RPMI8226 (cell line): ENCODE measurements at regions not wholly inside any gene's neighbourhood (a gene's known extent, or its start where the extent isn't known, plus 50 kb on each side); places are given as distances from the start of the nearest gene placed in this dataset.
"Not testable (repeated sequence)": the region's sequence is repeated elsewhere in the genome, so short reads cannot be mapped to it uniquely, and the experiment has no call there.

ENCODE experiments used
- DNase-seq: peaks from one replicate; pipeline ENCODE4 v3.0.0-alpha.2; 2015

DNA sequence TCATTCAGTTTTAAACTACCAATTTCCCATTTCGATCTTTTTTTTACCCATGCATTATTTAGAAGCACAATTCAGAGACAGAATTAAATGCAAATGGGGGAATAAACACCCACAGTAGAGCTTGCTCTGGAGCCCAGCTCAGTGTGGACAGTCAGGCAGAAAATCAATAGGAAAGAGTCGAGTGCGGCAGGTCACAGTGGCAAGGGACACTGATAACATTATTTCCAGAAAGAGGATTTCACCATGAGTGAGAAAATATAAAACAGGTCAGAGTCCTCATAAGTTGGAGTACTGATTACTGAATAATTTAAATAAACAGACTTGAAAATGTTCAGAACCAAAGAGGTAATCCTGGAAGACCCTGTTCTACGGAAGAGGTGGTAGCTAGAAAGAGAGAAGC, 532.5 kb downstream of the CCSER2 start:
- DNase-seq: no peak

DNA sequence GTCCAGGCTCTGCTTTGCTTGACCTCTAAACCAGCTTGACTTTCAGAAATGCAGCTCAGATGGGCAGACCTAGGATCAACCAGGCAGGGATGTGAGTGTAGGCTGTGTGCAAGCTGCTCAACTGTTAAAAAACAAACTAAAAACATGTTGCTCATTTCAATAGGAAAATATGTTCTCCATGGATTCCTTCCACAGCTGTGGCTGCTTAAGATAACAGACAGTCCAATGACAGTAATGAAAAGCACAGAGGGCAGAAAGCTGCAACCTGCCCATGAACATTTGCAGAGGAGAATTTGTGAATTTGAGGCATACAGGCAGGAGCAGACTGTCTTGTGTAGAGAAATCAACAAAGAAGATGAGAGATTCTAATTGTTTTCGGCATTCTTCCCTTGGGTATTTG, 534.2 kb downstream of the CCSER2 start:
- DNase-seq: no peak

DNA sequence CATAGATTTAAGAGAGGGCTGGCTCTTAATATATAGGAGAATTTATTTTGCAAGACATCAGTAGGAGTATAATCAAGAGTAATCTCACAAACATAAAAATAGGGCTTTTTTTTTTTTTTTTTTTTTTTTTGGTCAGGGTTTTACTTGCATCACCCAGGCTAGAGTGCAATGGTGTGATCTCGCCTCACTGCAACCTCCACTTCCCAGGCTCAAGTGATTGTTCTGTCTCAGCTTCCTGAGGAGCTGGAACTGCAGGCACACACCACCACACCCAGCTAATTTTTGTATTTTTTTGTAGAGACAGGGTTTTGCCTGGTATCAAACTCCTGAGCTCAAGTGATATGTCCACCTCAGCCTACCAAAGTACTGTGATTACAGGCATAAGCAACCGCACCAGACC, 535.3 kb downstream of the CCSER2 start:
- no peak for DNase-seq

DNA sequence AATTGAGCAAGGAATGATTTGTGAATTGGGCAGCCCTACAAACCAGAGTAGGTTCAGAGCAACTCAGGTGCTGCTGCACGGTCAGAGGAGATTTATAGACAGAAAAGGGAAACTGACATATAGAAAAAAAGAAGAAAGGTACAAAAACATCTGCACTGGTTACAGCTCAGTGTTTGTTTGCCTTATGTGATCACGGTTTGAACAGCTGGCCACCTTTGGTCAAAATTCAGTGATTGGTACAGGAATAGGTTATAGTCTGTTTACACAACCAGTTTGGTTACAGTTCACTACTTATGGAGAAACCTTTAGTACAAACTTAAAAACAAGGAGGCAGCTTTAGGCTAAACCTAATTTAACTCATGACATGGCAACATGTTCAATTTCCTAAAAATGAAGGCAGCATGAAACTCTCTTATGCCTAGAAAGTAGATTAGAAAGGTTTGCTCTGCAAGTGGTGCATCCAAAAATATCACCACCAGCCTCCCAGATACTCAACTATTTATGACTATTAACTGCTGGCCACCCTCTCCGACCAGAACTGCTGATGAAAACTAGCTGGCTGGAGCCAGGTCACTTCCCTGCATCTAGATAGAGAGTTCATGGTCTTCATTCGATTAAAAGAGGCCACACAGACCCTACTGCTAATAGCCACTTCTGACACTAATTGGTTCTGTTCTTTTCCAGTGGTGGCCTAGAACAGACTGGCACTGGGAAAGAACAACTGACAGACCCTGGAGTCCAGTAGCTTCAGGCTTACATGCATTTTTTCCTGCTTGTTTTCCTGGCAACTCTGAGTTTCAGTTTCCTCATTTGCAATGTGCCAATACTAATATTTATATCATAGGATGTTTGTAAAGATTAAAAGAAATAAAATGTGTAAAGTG, 548.0 kb downstream of the CCSER2 start:
- DNase-seq: no peak

DNA sequence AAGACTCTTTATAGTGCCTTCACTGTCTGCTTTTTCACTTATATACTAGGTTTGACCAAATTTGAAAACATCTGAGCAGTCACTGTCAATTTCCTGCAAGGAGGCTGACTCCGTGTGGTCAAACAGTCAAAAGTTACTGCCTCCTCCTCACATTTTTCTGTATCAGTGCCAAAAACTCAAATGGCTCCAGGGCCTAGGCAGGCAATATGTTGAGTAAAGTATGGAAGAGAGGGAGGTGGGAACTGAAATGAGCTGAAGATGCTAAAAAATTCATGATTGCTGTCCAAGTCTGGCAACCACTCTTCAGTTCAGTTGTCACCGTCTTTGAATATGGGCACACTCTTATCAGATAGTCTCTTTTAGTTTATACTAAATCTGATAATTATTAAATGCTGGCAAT, 551.6 kb downstream of the CCSER2 start:
- DNase-seq: peak; percentile 18

DNA sequence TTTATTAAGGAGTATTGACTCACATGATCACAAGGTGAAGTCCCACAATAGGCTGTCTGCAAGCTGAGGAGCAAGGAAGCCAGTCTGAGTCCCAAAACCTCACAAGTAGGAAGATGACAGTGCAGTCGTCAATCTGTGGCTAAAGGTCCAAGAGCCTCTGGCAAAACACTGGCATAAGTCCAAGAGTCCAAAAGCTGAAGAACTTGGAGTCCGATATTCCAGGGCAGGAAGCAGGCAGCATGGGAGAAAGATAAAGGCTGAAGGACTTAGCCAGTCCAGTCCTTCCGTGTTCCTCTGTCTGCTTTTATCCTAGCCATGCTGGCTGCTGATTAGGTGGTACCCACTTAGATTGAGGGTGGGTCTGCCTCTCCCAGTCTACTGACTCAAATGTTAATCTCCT, 553.3 kb downstream of the CCSER2 start:
- DNase-seq: not testable (repeated sequence)

DNA sequence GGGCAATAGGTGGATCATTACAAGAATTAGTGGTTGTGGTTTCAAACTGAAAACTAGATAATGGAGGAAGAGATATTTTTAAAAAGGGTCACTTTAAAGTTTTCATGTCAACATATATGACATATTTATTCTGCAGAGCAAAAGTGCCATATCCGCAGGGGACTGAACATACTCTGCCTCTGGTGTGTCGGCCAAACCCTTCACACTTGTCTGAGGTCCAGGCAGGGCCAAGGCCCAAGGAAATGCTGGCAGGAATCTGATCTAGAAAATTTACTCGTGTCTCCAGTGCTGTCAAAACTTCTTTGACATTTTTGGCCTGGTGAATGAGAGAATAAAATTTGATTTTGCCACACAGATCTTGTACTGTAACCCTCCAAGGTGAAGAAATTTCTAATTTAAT, 562.3 kb downstream of the CCSER2 start:
- DNase-seq: no peak

DNA sequence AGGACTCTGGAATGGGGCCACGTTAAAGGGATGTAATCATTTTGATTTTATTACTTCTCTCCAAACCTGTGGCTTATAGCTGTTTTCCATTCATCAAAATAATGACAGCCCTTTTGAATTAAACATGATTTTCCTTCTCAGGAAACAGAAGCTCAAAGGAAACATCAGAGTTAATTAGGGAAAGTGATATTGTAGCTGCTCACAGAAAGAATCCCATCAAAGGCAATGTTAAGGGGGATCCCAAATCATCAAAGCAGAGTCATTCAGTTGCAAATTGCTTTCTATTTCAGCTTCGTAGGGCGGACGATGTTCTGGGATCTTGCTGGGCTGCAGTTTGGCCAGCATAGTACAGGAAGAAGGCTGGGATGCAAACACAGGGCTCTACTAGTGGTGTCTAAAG, 563.2 kb downstream of the CCSER2 start:
- no peak for DNase-seq

DNA sequence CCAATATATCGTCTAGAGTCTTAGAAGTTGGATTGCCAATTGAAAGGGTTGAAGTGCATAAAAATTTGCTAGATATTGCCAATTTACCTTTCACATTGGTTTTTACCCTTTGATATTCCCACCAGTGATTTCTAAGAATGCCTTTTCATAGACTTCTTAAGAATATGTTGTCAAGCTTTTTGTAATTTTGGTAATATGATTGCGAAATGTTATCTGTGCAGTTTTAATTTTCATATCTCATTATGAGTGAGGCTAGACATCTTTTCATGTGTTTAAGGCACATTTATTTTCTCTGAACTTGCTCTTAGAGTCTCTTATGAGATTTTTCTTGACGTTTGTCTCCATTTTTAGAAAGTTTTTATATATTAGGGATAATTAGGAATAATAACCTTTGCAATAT, 567.2 kb downstream of the CCSER2 start:
- DNase-seq: no peak

DNA sequence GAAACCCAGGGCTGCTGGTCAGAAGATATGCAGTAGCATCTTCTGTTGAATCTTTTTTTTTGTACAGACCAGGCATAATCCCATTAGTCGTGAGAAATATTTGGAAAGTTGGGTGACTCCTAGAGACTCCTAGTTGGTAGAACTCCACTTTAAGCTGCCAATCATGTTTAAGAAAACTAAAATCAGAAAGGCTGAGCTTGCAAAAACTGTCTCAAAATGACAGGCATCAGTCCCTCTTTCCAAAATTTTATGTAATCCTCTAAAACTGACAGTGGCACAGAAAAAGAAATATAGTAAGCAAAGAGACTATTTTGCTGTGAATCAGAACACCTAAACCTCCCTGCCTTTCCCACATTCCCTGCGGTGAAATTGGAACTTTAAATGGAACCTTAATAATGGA, 568.5 kb downstream of the CCSER2 start:
- DNase-seq: no peak

DNA sequence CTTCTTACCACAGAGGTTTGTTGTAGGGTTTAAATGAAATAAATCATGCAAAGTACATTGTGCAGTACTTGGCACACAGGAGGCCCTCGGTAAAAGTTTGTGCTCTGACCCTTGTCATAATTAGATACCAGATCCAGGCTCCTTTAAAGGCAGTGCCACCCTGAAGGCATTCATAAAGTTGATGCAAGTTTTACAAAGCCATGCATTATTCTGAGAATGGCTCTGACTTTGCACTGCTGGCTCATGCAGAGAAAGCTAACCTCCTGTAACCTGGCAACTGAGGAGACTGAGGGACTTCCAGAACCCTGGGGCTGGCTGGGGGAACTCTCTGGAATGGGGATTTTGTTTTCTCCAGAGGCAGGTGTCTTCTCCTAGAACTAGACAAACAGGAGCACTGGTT, 570.9 kb downstream of the CCSER2 start:
- no peak for DNase-seq

DNA sequence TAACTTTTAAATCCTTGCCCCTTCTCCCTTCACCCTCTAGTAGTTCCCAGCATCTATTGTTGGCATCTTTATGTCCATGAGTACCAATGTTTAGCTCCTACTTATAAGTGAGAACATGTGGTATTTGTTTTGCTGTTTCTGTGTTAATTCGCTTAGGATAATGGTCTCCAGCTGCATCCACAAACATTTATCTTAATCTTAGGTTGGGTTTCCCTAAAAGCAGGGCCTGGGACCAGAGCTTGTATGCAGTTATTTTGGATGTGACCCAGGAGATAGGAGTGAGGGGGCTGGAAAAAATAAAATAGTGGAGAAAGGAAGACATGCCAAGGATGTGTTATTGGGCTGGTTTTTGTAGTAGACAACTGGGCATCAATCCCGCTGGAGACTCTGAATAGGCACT, 571.8 kb downstream of the CCSER2 start:
- DNase-seq: no peak

DNA sequence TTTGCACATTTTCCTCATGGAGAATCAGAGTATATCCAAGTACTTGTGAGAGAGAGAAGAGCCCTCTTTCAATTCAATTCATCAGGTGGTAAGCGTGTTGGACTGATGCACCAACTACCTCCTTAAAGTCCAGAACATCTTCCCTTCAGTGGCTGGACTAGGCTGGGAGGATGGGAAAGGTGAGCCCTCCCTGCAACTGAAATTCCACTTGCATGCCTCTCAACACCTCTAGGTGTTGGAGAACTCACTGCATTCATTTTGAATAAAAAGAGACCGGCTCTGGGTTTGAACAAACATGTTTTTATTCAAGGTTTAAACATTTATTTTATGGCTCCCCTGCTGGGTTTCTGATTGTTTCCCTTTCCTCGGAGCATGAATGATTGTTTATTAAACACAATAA, 573.5 kb downstream of the CCSER2 start:
- DNase-seq: no peak

DNA sequence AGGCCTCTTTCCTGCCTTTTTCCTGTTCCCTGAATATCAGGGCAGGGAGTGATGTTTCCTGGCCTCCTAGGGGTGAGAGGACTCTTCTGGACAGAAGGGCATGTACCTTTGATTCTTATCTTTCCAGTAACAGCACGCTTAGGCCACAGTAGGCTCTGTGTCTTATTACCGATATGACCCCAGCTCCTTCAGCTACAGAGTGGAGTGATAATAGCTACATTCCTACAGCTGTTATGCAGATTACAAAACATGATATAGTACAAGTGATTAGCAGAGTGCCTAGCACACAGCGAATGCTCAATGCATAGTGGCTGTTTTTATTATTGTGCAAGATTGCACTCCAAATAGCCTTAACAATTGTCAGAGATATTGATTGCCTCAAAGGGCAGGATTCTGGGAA, 574.2 kb downstream of the CCSER2 start:
- no peak for DNase-seq

DNA sequence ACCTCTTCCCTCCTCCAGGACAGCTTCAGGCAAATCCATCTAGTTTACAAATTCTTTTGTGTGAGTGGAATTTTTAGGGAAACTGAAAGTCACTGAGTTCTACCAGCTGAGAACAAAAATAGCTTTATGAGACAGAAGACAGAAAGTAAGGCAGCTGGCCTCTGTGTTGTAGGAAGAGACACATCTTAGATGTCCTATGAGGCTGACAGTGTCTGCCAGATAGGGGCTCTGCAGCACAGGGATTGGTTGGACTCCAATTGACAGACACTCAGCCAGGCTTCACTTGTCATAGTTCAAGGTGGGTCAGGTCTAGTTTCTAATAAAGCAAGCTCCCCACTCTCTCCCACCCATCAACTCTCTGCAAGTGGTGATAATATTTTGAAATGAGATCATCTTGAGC, 574.9 kb downstream of the CCSER2 start:
- DNase-seq: no peak

DNA sequence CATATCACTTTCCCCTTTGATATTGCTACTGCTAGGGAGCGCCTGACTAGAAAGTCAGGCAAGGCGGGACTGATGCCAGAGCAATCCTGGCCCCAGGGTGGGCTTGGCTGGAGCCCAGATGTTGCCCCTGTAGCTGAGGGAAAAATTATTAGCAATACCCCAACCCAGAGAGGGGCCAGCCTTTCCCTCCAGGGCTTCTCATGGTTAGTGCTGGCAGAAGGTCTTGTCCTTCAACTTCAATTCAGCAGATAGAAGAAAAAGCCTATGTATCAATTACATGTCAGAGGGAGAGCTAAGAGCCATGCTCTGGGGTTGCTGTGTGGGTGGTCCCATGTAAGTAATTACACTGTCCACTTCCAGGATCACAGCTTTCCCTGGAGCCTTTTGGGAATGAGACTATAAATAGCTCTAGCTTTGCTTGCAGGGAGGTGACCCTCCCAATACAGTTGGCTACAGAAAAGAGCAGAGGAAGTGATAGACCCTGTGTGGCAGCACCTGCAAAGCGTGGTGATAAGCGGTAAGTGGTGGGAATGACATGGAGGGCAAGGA, 579.1 kb downstream of the CCSER2 start:
- no peak for DNase-seq

DNA sequence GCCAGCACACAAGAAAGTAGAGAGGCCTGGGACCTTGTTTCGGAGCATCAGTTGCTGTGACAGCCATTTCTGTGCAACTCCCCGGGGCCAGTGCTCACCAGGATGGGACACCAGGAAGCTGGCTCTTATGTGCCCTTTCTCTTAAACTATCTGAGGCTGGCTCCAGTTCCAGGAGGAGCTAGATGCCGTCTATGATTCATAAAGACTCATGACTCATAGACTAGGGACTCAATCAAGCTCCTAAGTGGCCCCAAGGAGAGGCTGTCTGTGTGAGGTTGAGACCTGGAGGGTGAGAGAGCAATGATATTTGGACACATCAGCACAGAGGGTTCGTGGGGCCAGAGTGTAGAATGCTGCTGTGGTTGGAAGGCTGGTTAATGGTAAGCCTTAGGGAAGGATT, 580.1 kb downstream of the CCSER2 start:
- DNase-seq: no peak

DNA sequence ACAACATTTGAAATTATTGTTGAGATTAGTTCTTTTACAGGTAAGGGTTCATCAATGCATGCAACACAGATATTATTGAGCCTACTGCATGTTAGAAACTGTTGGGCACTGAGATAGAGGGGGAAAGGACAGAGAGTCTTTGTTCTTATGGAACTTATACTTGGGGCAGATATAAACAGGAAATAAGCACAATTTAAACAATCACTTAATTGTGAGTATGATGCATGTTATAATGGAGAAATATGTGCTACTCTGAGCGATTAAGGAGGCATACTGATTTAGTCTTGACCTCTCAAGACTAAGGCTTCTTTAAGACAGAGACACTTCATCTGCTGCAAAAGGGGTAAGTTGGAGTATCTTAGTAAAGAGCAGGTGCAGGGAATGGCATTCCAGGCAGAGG, 593.3 kb downstream of the CCSER2 start:
- no peak for DNase-seq

DNA sequence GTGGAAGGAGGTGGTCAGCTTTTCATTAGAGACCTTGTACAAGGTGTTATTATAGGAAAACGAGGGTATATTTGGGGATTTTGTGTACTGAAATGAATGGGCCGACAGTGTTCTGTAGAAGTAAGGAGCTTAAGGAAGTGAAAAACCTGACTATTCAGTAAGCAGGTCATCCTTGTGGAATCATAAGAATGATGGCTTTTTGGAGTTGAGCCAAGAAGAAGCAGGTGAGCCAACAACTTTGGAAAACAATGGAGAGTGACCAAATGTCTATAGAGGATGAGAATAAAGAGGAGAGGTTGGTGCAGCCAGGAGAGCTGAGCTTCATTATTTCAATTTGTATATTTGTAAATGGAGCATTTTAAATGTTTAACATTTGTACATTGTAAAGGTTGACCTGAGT, 595.7 kb downstream of the CCSER2 start:
- DNase-seq: no peak

DNA sequence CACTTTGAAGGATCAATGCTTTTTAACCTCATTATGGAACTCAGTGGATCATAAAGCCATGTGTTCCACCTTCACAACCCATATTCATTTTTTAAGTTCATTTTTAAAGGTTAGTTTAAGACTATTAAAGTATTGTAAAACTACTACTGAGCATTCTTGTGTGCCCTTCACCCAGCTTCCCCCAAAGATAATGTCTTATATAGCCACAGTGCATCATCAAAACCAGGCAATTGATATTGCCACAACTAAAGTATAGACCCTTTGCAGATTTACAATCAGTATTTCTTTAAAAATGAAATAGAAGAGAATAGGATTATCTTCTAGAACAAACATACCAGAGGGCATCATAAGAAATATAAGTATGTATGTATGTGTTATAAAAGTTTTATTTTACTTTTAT, 597.1 kb downstream of the CCSER2 start:
- DNase-seq: no peak

DNA sequence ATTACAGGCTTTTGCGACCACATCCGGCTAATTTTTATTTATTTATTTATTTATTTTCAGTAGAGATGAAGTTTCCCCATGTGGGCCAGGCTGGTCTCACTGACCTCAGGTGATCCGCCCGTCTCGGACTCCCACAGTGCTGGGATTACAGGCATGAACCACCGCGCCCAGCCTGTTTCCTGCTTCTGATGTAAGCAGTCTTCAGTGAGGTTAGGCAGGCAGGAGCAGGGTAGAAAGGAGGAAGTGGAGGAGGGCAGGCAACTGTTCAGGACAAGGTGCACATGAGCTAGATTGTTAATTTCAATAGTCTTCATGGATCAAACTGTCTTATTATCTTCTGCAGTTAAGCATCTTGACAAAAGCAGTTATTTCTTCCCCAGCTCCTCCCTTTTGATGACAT, 605.0 kb downstream of the CCSER2 start:
- DNase-seq: no peak

DNA sequence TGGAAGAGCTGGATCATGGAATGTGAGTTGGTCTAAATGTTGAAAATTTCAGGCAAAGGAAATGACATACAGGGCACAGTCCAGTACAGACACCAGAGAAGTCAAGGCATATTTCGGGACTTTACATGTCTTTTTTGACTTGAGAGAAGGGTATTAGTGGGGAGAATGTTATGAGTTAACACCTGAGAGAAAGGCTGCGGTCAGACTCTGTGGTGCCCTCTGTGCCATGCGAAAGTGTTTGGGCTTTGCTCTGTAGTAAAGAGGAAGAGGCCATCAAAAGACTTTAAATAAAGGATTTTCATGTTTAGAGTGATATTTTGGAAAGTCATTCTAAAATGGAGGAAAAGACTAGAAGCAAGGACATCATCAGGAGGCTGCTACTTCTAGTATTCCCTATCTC, 607.4 kb downstream of the CCSER2 start:
- no peak for DNase-seq

DNA sequence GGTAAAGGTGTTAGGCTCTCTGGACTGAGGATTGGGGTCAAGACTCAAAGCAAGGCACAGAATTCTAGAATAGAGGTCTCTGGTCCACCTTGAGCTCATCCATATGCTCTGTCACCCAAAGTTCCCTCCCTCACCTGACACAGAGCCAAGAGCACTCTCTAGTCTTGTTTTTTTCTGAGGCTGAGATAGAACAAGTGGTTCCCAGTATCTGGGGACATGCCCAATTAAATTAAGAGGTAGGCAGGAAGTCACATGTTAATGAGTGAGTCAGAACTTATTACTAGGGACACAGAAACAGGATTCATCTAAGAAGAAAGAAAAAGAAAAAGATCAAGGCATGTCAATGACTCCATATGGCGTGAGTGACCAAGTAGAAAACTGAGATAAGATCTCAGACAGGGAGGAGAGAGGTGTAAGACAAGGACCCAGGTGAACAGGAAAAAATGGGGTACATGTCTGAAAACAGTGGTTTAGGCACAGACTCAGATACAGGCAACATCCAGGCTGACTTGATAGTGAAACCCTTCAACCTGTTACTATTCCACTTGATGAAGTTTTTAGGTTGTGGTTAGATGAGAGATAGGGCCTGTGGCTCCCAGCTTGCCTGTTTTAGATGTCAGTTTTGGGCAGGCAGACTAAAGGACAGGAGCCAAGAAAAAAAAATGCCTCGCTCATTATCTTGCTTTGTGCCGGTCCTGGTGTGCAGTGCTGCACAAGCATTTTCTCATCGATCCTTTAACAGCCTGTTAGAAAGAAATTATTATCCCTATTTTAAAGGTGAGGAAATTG, 609.9 kb downstream of the CCSER2 start:
- no peak for DNase-seq

DNA sequence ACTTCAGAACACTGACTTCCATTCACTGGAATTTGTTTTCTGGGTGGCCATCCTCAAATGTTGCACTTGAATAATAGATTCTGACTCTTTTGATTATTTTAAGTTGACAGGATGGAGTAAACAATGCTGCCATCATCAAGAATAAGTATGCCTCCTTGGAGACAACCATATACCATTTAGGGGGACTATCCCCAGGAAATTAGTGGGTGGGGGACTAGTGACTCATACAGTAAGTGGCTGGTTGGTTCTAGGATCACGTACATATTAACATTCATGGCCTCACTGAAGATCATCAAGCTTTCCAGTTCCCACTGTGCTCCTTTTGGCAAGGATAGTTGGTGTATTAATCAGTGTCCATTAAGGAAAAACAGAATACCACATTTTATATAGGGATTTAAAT, 615.2 kb downstream of the CCSER2 start:
- DNase-seq: no peak
